Sigmoid colon (tissue), 4 donors: ENCODE measurements at regions not wholly inside any gene's neighbourhood (a gene's known extent, or its start where the extent isn't known, plus 50 kb on each side); places are given as distances from the start of the nearest gene placed in this dataset.

Experiments
- EP300 ChIP-seq, 4 donors: sonication (generic); formaldehyde crosslinking; IDR thresholded peaks; one replicate each; pipeline ENCODE4 v1.6.1; 2017; ENCODE audit warnings: antibody characterized with exemption in 4 of 4
- POLR2A ChIP-seq, 2 donors: fragments of 450-650 bp; IDR thresholded peaks; one replicate each; pipeline ENCODE4 v1.6.1; 2016; ENCODE audit warnings: antibody characterized with exemption in 2 of 2, mild to moderate bottlenecking in 2 of 2, moderate library complexity in 2 of 2
- POLR2AphosphoS5 ChIP-seq, 4 donors: sonication (generic); formaldehyde crosslinking; IDR thresholded peaks; one replicate each; pipeline ENCODE4 v1.6.1; 2017; ENCODE audit warnings: antibody characterized with exemption in 4 of 4
- TF ChIP-seq, protein P1 (sequence below), 4 experiments: fragments of 450-650 bp in 3 of 4; fragments of 200-600 bp in 1 of 4; IDR thresholded peaks; one replicate each; pipeline ENCODE4 v1.5.1; 2016 to 2019; ENCODE audit warnings: antibody characterized with exemption in 4 of 4, mild to moderate bottlenecking in 3 of 4, moderate library complexity in 2 of 4

GRCh38 chr1:235917267-235917811 is 50.6 kb upstream of the LYST start:
- TF ChIP-seq, protein P1, sequence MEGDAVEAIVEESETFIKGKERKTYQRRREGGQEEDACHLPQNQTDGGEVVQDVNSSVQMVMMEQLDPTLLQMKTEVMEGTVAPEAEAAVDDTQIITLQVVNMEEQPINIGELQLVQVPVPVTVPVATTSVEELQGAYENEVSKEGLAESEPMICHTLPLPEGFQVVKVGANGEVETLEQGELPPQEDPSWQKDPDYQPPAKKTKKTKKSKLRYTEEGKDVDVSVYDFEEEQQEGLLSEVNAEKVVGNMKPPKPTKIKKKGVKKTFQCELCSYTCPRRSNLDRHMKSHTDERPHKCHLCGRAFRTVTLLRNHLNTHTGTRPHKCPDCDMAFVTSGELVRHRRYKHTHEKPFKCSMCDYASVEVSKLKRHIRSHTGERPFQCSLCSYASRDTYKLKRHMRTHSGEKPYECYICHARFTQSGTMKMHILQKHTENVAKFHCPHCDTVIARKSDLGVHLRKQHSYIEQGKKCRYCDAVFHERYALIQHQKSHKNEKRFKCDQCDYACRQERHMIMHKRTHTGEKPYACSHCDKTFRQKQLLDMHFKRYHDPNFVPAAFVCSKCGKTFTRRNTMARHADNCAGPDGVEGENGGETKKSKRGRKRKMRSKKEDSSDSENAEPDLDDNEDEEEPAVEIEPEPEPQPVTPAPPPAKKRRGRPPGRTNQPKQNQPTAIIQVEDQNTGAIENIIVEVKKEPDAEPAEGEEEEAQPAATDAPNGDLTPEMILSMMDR (IDR thresholded peaks at IDR 0.05) = no peak
- TF ChIP-seq POLR2A (IDR thresholded peaks at IDR 0.05) (no peak), EP300 (IDR thresholded peaks at IDR 0.05) (peak in 1 of 4 donors; percentile 69), POLR2AphosphoS5 (IDR thresholded peaks at IDR 0.05) (peak; percentile 53 to 82 (median 58))
